WTC11 (cell line): ENCODE measurements at regions not wholly inside any gene's neighbourhood (a gene's known extent, or its start where the extent isn't known, plus 50 kb on each side); places are given as distances from the start of the nearest gene placed in this dataset.
"Not testable (repeated sequence)": the region's sequence is repeated elsewhere in the genome, so short reads cannot be mapped to it uniquely, and the experiment has no call there.

Source experiments
- ATAC-seq: fragments of 200-7000 bp; cut with Tn5 transposase; 2 replicates; pipeline ENCODE4 v1.10.0; 2021; ENCODE audit warnings: mild to moderate bottlenecking, moderate library complexity
- CTCF ChIA-PET: fragments of 300-600 bp; sonication (Branson Sonifier 250); formaldehyde crosslinking; loops from one replicate; lab custom pipeline; 2021; ENCODE audit warnings: antibody characterized with exemption; lab: Charles Lee
- POLR2A ChIA-PET: fragments of 350-600 bp; sonication (Branson Sonifier 250); formaldehyde crosslinking; loops from one replicate; lab custom pipeline; 2021; ENCODE audit warnings: antibody characterized with exemption; lab: Charles Lee
- DNase-seq: peaks from one replicate; pipeline ENCODE4 v3.0.0; 2021; ENCODE audit warnings: low spot score
- H3K27ac Mint-ChIP-seq: 2 replicates; pipeline ENCODE4 v1.8.0; 2021; ENCODE audit warnings: mixed read lengths
- H3K27me3 Mint-ChIP-seq: 2 replicates; pipeline ENCODE4 v1.8.0; 2021; ENCODE audit warnings: low read depth, mild to moderate bottlenecking, moderate library complexity, mixed read lengths
- H3K36me3 Mint-ChIP-seq: 2 replicates; pipeline ENCODE4 v1.8.0; 2021; ENCODE audit warnings: mixed read lengths
- H3K4me1 Mint-ChIP-seq: 2 replicates; pipeline ENCODE4 v1.8.0; 2022; ENCODE audit warnings: mixed read lengths
- H3K4me3 Mint-ChIP-seq: 2 replicates; pipeline ENCODE4 v1.8.0; 2021; ENCODE audit warnings: mild to moderate bottlenecking, moderate library complexity, mixed read lengths
- H3K9me3 Mint-ChIP-seq: 2 replicates; pipeline ENCODE4 v1.8.0; 2021; ENCODE audit warnings: mixed read lengths
- ARID4B ChIP-seq: sonication (generic); formaldehyde crosslinking; IDR thresholded peaks from 2 replicates; pipeline ENCODE4 v1.8.0; 2023; ENCODE audit warnings: missing genetic modification reagents, mild to moderate bottlenecking, borderline replicate concordance
- CTCF ChIP-seq: fragments of 200-600 bp; IDR thresholded peaks from 2 replicates; pipeline ENCODE4 v1.8.0; 2022; ENCODE audit warnings: antibody characterized with exemption
- ERG ChIP-seq: fragments of 250-450 bp; sonication (Bioruptor Pico); IDR thresholded peaks from 2 replicates; pipeline ENCODE4 v1.8.0; 2021; ENCODE audit warnings: mild to moderate bottlenecking
- HMGA2 ChIP-seq: fragments of 250-450 bp; sonication (Bioruptor Pico); IDR thresholded peaks from 2 replicates; pipeline ENCODE4 v1.4.0; 2021; ENCODE audit warnings: mild to moderate bottlenecking, moderate library complexity
- IRF1 ChIP-seq: sonication (generic); formaldehyde crosslinking; IDR thresholded peaks from 2 replicates; pipeline ENCODE4 v1.8.0; 2023; ENCODE audit warnings: missing genetic modification reagents
- KAT7 ChIP-seq: sonication (generic); formaldehyde crosslinking; IDR thresholded peaks from 2 replicates; pipeline ENCODE4 v1.8.1; 2023; ENCODE audit warnings: missing genetic modification reagents, mild to moderate bottlenecking, borderline replicate concordance
- MYBL2 ChIP-seq: sonication (generic); formaldehyde crosslinking; IDR thresholded peaks from 2 replicates; pipeline ENCODE4 v1.8.1; 2023; ENCODE audit warnings: mild to moderate bottlenecking, moderate library complexity, missing genetic modification reagents
- SMAD3 ChIP-seq: sonication (generic); formaldehyde crosslinking; IDR thresholded peaks from 2 replicates; pipeline ENCODE4 v1.8.0; 2022; ENCODE audit warnings: missing genetic modification reagents, mild to moderate bottlenecking, borderline replicate concordance
- TEAD4 ChIP-seq: sonication (generic); formaldehyde crosslinking; IDR thresholded peaks from 2 replicates; pipeline ENCODE4 v1.8.0; 2022; ENCODE audit warnings: mild to moderate bottlenecking, missing genetic modification reagents
- TP53 ChIP-seq: sonication (generic); formaldehyde crosslinking; IDR thresholded peaks from 2 replicates; pipeline ENCODE4 v1.8.1; 2023; ENCODE audit warnings: mild to moderate bottlenecking, missing genetic modification reagents
- ZNF138 ChIP-seq: sonication (generic); formaldehyde crosslinking; conservative IDR thresholded peaks from 2 replicates; pipeline ENCODE4 v1.8.1; 2022; ENCODE audit warnings: mild to moderate bottlenecking, moderate library complexity, missing genetic modification reagents
- ZNF317 ChIP-seq: sonication (generic); formaldehyde crosslinking; IDR thresholded peaks from 2 replicates; pipeline ENCODE4 v1.8.1; 2023; ENCODE audit warnings: low read depth, mild to moderate bottlenecking, moderate library complexity, missing genetic modification reagents, borderline replicate concordance
- ZNF423 ChIP-seq: fragments of 250-450 bp; sonication (Bioruptor Pico); IDR thresholded peaks from 2 replicates; pipeline ENCODE4 v2.1.2; 2022; ENCODE audit warnings: mild to moderate bottlenecking, moderate library complexity
- ZNF425 ChIP-seq: fragments of 250-450 bp; sonication (Bioruptor Pico); conservative IDR thresholded peaks from 2 replicates; pipeline ENCODE4 v1.9.0; 2021; ENCODE audit warnings: mild to moderate bottlenecking
- ZNF671 ChIP-seq: fragments of 250-450 bp; sonication (Bioruptor Pico); IDR thresholded peaks from 2 replicates; pipeline ENCODE4 v1.8.0; 2021; ENCODE audit warnings: mild to moderate bottlenecking

GRCh38 chr5:6548756-6549285 lies 84.0 kb downstream of the NSUN2 start:
- no peaks in the 10 kb centered on the region for H3K36me3 Mint-ChIP-seq
- no peaks in the 10 kb centered on the region for H3K9me3 Mint-ChIP-seq
- no peaks in the 10 kb centered on the region for H3K4me1 Mint-ChIP-seq
- ATAC-seq (no peak), DNase-seq (no peak)
- ChIA-PET CTCF (interaction anchor here (1.9 kb wide), 1 partner anchor 113 kb away, joined by 5 read pairs; no protein-coding TSS in a partner anchor), POLR2A (no interaction called here)
- peaks cover 3% of the 10 kb centered on the region; the same call in 1 of the 2 replicates for H3K27me3 Mint-ChIP-seq
- no peak overlapping the region for H3K4me3 Mint-ChIP-seq
- TF ChIP-seq TP53 (CRISPR knock-in tag), result no peak
- no peak for TF ChIP-seq ZNF423 (CRISPR knock-in tag)
- no peak overlapping the region for H3K27ac Mint-ChIP-seq

GRCh38 chr5:6547926-6548519 lies 84.8 kb downstream of the NSUN2 start:
- H3K4me3 Mint-ChIP-seq, H3K27me3 Mint-ChIP-seq, DNase-seq, H3K27ac Mint-ChIP-seq, H3K4me1 Mint-ChIP-seq, H3K36me3 Mint-ChIP-seq, ATAC-seq, POLR2A ChIA-PET, H3K9me3 Mint-ChIP-seq: not testable (repeated sequence)
- CTCF ChIA-PET, result interaction anchor here (0.5 to 1.9 kb wide), 2 partner anchors 57 to 113 kb away, joined by 3 to 5 read pairs; no protein-coding TSS in a partner anchor

- no peak for DNase-seq
- ChIA-PET CTCF (interaction anchor here (0.5 to 1.9 kb wide), 2 partner anchors 58 to 112 kb away, joined by 3 to 5 read pairs; no protein-coding TSS in a partner anchor), POLR2A (no interaction called here)
- H3K4me1 Mint-ChIP-seq, result no peaks in the 10 kb centered on the region
- H3K36me3 Mint-ChIP-seq, result no peaks in the 10 kb centered on the region
- no peaks in the 10 kb centered on the region; the same call in 1 of the 2 replicates for H3K27me3 Mint-ChIP-seq
- no peak overlapping the region for H3K4me3 Mint-ChIP-seq
- no peaks in the 10 kb centered on the region for H3K9me3 Mint-ChIP-seq
- no peak overlapping the region for H3K27ac Mint-ChIP-seq
- no peak for TF ChIP-seq ZNF425 (CRISPR knock-in tag)
- TF ChIP-seq ZNF317 (CRISPR knock-in tag), result no peak
- no peak for TF ChIP-seq MYBL2 (CRISPR knock-in tag)
- TF ChIP-seq KAT7 (CRISPR knock-in tag), result no peak
- no peak for TF ChIP-seq TEAD4 (CRISPR knock-in tag)
- TF ChIP-seq ZNF671 (CRISPR knock-in tag), result no peak
- no peak for TF ChIP-seq ZNF138
- no peak for TF ChIP-seq HMGA2 (CRISPR knock-in tag)
- TF ChIP-seq ERG (CRISPR knock-in tag), result no peak
- no peak for ATAC-seq
These were observed 85.3 kb downstream of the NSUN2 start for GRCh38 chr5:6547498-6547897.

- H3K36me3 Mint-ChIP-seq, result no peaks in the 10 kb centered on the region
- DNase-seq (no peak), ATAC-seq (no peak)
- no peaks in the 10 kb centered on the region; the same call in 1 of the 2 replicates for H3K27me3 Mint-ChIP-seq
- CTCF ChIA-PET, result no interaction called here
- H3K27ac Mint-ChIP-seq, result no peak overlapping the region
- H3K9me3 Mint-ChIP-seq, result no peaks in the 10 kb centered on the region
- no peaks in the 10 kb centered on the region for H3K4me1 Mint-ChIP-seq
- POLR2A ChIA-PET, result no interaction called here
- no peak overlapping the region for H3K4me3 Mint-ChIP-seq
- no peak for TF ChIP-seq SMAD3 (CRISPR knock-in tag)
- TF ChIP-seq CTCF, result no peak
- TF ChIP-seq ARID4B (CRISPR knock-in tag), result no peak
- no peak for TF ChIP-seq IRF1
These were observed 86.8 kb downstream of the NSUN2 start for GRCh38 chr5:6545770-6546690.
